OCI-LY3 (cell line): ENCODE measurements at regions not wholly inside any gene's neighbourhood (a gene's known extent, or its start where the extent isn't known, plus 50 kb on each side); places are given as distances from the start of the nearest gene placed in this dataset.

Experiments used
- CTCF ChIP-seq: fragments of 200-600, 300-600 bp; sonication (generic); IDR thresholded peaks from 2 replicates; pipeline ENCODE4 v1.5.1; 2014; ENCODE audit warnings: antibody characterized with exemption, low read length, low read depth
- EZH2phosphoT487 ChIP-seq: fragments of 200-600 bp; shearing (Covaris generic); IDR thresholded peaks from 2 replicates; pipeline ENCODE4 v1.6.1; 2018; ENCODE audit warnings: antibody characterized with exemption, mixed run types, low read depth

- TF ChIP-seq CTCF (no peak), EZH2phosphoT487 (no peak)
These were observed 287.0 kb upstream of the ZC3H12C start for GRCh38 chr11:109806205-109806604.
